A673 (cell line): ENCODE measurements at regions not wholly inside any gene's neighbourhood (a gene's known extent, or its start where the extent isn't known, plus 50 kb on each side); places are given as distances from the start of the nearest gene placed in this dataset.

Experiments
- CTCF ChIP-seq: fragments of 300-800, 200-600 bp; sonication (generic); conservative IDR thresholded peaks from 2 replicates; pipeline ENCODE4 v1.5.1; 2017; ENCODE audit warnings: low read depth, mild to moderate bottlenecking, antibody characterized with exemption, low read length, moderate library complexity, mixed read lengths
- EZH2 ChIP-seq: fragments of 200-600 bp; sonication (generic); IDR thresholded peaks from 2 replicates; pipeline ENCODE4 v1.6.1; 2017; ENCODE audit warnings: borderline replicate concordance, low read depth, mild to moderate bottlenecking, mixed read lengths, antibody characterized with exemption, low read length; ENCODE audit not compliant: poor library complexity, severe bottlenecking

- no peak for TF ChIP-seq CTCF
- TF ChIP-seq EZH2, result no peak
Observed at GRCh38 chr10:108608860-108609259, 1314.5 kb downstream of the XPNPEP1 start.
